HL-60 (cell line): ENCODE measurements at regions not wholly inside any gene's neighbourhood (a gene's known extent, or its start where the extent isn't known, plus 50 kb on each side); places are given as distances from the start of the nearest gene placed in this dataset.

Source experiments
- DNase-seq, 2 experiments: peaks; one replicate each; pipeline ENCODE4 v3.0.0-alpha.2; 2010 to 2020; ENCODE audit warnings: low read depth in 1 of 2, low spot score in 1 of 2
- H3K27ac ChIP-seq: fragments of 250-450 bp; sonication (Bioruptor Pico); replicated peaks from 2 replicates; pipeline ENCODE4 v1.5.1; 2020; ENCODE audit warnings: mild to moderate bottlenecking, moderate library complexity
- H3K27me3 ChIP-seq: fragments of 250-450 bp; sonication (Bioruptor Pico); 2 replicates; pipeline ENCODE4 v1.5.1; 2021; ENCODE audit warnings: mild to moderate bottlenecking, moderate library complexity; ENCODE audit not compliant: insufficient read depth, poor library complexity, severe bottlenecking
- H3K4me3 ChIP-seq: replicated peaks from 2 replicates; pipeline ENCODE4 v1.5.1; 2011; ENCODE audit warnings: mild to moderate bottlenecking, control low read depth, low read length; ENCODE audit not compliant: insufficient read depth
- GABPA ChIP-seq: IDR thresholded peaks from 2 replicates; pipeline ENCODE4 v1.6.1; 2012; ENCODE audit warnings: low read depth
- POLR2AphosphoS5 ChIP-seq: IDR thresholded peaks from 2 replicates; pipeline ENCODE4 v1.6.1; 2012; ENCODE audit warnings: low read depth
- SPI1 ChIP-seq: IDR thresholded peaks from 2 replicates; pipeline ENCODE4 v1.6.1; 2012; ENCODE audit warnings: low read depth, mild to moderate bottlenecking, borderline replicate concordance
- TF ChIP-seq, protein P1 (sequence below): IDR thresholded peaks from 2 replicates; pipeline ENCODE4 v1.6.1; 2012; ENCODE audit warnings: low read depth; ENCODE audit not compliant: insufficient replicate concordance
- TF ChIP-seq, protein P2 (sequence below): IDR thresholded peaks from one replicate; pipeline ENCODE4 v1.5.1; 2011; ENCODE audit warnings: low read length, control low read depth, inconsistent platforms; ENCODE audit not compliant: insufficient read depth

DNA sequence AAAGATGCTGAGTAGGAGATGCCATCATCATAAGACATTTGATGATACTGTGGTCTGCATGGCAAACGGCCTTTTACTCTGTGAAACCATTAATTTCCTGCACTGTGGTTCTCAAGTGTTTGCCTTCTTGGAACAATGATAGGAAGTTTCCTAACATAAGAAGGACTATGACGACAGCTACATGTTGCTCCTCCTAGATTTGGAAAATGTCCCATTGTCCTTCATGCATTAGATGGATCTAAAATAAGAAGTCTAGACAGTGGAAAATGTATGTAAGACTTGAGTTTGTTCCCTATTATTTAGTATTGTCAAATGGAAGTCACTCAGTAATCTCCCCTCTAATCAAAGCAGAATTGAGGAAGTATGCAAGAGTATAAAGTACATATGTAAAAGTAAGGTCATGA, 98.5 kb upstream of the TMEM170B start:
- no peak overlapping the region for H3K27ac ChIP-seq
- peak in 1 of 2 experiments; percentile 13 for DNase-seq
- TF ChIP-seq SPI1 (no peak), GABPA (no peak), POLR2AphosphoS5 (no peak)
- TF ChIP-seq, protein P1, sequence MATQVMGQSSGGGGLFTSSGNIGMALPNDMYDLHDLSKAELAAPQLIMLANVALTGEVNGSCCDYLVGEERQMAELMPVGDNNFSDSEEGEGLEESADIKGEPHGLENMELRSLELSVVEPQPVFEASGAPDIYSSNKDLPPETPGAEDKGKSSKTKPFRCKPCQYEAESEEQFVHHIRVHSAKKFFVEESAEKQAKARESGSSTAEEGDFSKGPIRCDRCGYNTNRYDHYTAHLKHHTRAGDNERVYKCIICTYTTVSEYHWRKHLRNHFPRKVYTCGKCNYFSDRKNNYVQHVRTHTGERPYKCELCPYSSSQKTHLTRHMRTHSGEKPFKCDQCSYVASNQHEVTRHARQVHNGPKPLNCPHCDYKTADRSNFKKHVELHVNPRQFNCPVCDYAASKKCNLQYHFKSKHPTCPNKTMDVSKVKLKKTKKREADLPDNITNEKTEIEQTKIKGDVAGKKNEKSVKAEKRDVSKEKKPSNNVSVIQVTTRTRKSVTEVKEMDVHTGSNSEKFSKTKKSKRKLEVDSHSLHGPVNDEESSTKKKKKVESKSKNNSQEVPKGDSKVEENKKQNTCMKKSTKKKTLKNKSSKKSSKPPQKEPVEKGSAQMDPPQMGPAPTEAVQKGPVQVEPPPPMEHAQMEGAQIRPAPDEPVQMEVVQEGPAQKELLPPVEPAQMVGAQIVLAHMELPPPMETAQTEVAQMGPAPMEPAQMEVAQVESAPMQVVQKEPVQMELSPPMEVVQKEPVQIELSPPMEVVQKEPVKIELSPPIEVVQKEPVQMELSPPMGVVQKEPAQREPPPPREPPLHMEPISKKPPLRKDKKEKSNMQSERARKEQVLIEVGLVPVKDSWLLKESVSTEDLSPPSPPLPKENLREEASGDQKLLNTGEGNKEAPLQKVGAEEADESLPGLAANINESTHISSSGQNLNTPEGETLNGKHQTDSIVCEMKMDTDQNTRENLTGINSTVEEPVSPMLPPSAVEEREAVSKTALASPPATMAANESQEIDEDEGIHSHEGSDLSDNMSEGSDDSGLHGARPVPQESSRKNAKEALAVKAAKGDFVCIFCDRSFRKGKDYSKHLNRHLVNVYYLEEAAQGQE = no peak
- TF ChIP-seq, protein P2, sequence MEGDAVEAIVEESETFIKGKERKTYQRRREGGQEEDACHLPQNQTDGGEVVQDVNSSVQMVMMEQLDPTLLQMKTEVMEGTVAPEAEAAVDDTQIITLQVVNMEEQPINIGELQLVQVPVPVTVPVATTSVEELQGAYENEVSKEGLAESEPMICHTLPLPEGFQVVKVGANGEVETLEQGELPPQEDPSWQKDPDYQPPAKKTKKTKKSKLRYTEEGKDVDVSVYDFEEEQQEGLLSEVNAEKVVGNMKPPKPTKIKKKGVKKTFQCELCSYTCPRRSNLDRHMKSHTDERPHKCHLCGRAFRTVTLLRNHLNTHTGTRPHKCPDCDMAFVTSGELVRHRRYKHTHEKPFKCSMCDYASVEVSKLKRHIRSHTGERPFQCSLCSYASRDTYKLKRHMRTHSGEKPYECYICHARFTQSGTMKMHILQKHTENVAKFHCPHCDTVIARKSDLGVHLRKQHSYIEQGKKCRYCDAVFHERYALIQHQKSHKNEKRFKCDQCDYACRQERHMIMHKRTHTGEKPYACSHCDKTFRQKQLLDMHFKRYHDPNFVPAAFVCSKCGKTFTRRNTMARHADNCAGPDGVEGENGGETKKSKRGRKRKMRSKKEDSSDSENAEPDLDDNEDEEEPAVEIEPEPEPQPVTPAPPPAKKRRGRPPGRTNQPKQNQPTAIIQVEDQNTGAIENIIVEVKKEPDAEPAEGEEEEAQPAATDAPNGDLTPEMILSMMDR = no peak
- no peaks in the 10 kb centered on the region for H3K27me3 ChIP-seq
- no peak overlapping the region for H3K4me3 ChIP-seq

DNA sequence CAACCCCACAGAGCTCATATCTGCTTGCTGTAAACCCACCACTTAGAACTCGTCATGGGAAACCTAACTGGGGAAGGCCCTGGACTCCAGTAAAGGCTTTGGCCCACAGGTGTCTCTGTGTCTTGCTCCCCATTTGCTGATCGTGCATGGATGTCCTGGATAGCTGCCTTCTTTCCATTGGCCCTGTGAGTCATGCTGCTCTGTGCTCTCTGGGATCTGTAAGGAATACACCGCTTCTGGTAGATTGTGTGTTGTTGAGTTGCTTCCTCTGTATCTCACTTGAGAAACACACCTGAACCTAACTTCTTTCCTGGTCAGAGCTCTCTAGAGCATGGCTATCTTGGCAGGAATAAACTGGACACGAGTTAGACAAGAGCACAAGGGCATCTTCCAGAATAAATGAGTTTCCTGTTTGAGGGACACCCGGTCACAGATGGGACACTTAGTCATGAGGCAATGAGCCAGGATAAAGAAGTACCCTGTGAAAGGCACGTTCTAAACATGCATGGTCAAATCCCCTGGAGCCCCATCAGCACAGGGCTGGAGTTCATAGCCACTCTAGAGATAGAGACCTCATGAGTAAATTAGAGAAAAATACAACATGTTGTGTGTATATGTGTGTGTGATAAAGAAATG, 99.6 kb upstream of the TMEM170B start:
- DNase-seq = no peak
- TF ChIP-seq, protein P2 = no peak
- TF ChIP-seq SPI1 (no peak), POLR2AphosphoS5 (no peak), GABPA (no peak)
- TF ChIP-seq, protein P1 = no peak
- no peaks in the 10 kb centered on the region for H3K27me3 ChIP-seq
- H3K4me3 ChIP-seq = no peak overlapping the region
- H3K27ac ChIP-seq = no peak overlapping the region

DNA sequence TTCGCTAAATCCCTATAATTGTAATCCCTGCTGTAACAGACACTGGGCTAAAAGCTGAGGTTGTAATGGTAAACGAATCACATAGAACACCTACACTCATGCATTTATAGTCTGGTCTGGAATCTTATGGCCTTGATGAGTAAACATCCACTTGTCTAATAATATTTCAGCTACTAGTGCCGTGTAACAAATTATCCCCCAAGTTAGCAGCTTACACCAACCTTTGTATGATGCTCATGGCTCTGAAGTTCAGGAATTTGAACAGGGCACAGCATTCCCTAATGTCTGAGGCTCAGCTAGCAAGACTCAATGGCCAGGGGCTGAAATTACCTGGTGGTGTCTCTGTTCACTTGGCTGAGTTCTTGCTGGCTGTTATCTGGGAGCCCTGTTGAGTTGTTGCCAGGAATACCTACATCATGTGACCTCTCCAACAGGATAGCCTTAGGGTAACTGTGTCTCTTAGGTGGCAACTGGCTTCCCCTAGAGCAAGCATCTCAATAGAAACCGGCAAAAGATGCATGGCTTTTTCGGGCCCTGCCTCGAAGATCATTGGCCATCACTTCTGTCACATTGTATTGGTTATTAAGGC, 100.9 kb upstream of the TMEM170B start:
- TF ChIP-seq, protein P1 = no peak
- TF ChIP-seq SPI1 (no peak), GABPA (no peak), POLR2AphosphoS5 (no peak)
- TF ChIP-seq, protein P2 = no peak
- no peak overlapping the region for H3K27ac ChIP-seq

More for the DNA sequence above, 100.9 kb upstream of the TMEM170B start:
- H3K27me3 ChIP-seq = no peaks in the 10 kb centered on the region
- DNase-seq = no peak
- H3K4me3 ChIP-seq = no peak overlapping the region
